PC-9 (cell line): ENCODE measurements at regions not wholly inside any gene's neighbourhood (a gene's known extent, or its start where the extent isn't known, plus 50 kb on each side); places are given as distances from the start of the nearest gene placed in this dataset.
A peak's percentile ranks its signal among the peaks of the same experiment; 100 is the strongest.

Experiments used
- BruUV-seq: library from RNA; stranded (reverse); fragments of 400-500 nt; replicated peaks from 2 replicates; lab custom pipeline; 2021; lab: Mats Ljungman, UMichigan
- CTCF ChIA-PET: fragments of 300-600 bp; sonication (Branson Sonifier 250); formaldehyde crosslinking; loops from one replicate; lab custom pipeline; 2022; ENCODE audit warnings: antibody characterized with exemption; lab: Charles Lee
- POLR2A ChIA-PET: fragments of 300-600 bp; sonication (Branson Sonifier 250); formaldehyde crosslinking; loops from one replicate; lab custom pipeline; 2022; ENCODE audit warnings: antibody characterized with exemption; ENCODE audit not compliant: unreplicated experiment; lab: Charles Lee
- DNase-seq, 2 experiments: peaks; one replicate each; pipeline versions ENCODE4 v3.0.0 to v3.0.0-alpha.2; 2015 to 2022; ENCODE audit warnings: mixed read lengths in 1 of 2
- H2AFZ ChIP-seq: fragments of 200-600 bp; sonication (generic); 2 replicates; pipeline ENCODE4 v1.8.1; 2017; ENCODE audit warnings: antibody characterized with exemption
- H3F3A ChIP-seq: fragments of 200-600 bp; sonication (generic); 2 replicates; pipeline ENCODE4 v1.8.1; 2017; ENCODE audit warnings: antibody characterized with exemption, mild to moderate bottlenecking, low read depth; ENCODE audit not compliant: insufficient read depth
- H3K27ac ChIP-seq: fragments of 200-600 bp; sonication (generic); 2 replicates; pipeline ENCODE4 v1.6.1; 2016; ENCODE audit warnings: mixed run types
- H3K27me3 ChIP-seq: fragments of 200-600 bp; sonication (generic); 2 replicates; pipeline ENCODE4 v1.6.1; 2016; ENCODE audit warnings: low read depth, mixed run types; ENCODE audit not compliant: insufficient read depth
- H3K36me3 ChIP-seq: fragments of 200-600 bp; sonication (generic); 2 replicates; pipeline ENCODE4 v1.6.1; 2016; ENCODE audit warnings: low read depth, mixed run types
- H3K4me1 ChIP-seq: fragments of 200-600 bp; sonication (generic); replicated peaks from 2 replicates; pipeline ENCODE4 v1.6.1; 2016; ENCODE audit warnings: mixed run types; ENCODE audit not compliant: insufficient read depth
- H3K4me2 ChIP-seq: fragments of 200-600 bp; sonication (generic); 2 replicates; pipeline ENCODE4 v1.6.1; 2017; ENCODE audit warnings: mixed run types
- H3K4me3 ChIP-seq: fragments of 200-600 bp; sonication (generic); 2 replicates; pipeline ENCODE4 v1.6.1; 2016; ENCODE audit warnings: mixed run types
- H3K79me2 ChIP-seq: fragments of 200-600 bp; sonication (generic); 2 replicates; pipeline ENCODE4 v1.6.1; 2017; ENCODE audit warnings: low read depth, mixed run types
- H3K9me2 ChIP-seq: fragments of 200-600 bp; sonication (generic); 2 replicates; pipeline ENCODE4 v1.8.1; 2017; ENCODE audit warnings: mild to moderate bottlenecking; ENCODE audit not compliant: insufficient read depth
- H3K9me3 ChIP-seq: fragments of 200-600 bp; sonication (generic); 2 replicates; pipeline ENCODE4 v1.8.1; 2016; ENCODE audit warnings: low read depth; ENCODE audit not compliant: insufficient read depth
- H4K20me1 ChIP-seq: fragments of 200-600 bp; sonication (generic); 2 replicates; pipeline ENCODE4 v1.8.1; 2017; ENCODE audit not compliant: insufficient read depth
- EZH2 ChIP-seq: fragments of 200-600 bp; sonication (generic); IDR thresholded peaks from 2 replicates; pipeline ENCODE4 v1.8.0; 2017; ENCODE audit warnings: antibody characterized with exemption, low read depth
- intact Hi-C: fragments of 100-400 bp; cut with micrococcal nuclease; formaldehyde crosslinking; loops from one replicate; pipeline ENCODE4 v1.10.0; 2022; ENCODE audit not compliant: unreplicated experiment
- TF ChIP-seq, protein P1 (sequence below): fragments of 200-600 bp; sonication (generic); conservative IDR thresholded peaks from 2 replicates; pipeline ENCODE4 v1.6.1; 2017; ENCODE audit warnings: mixed run types, antibody characterized with exemption, mild to moderate bottlenecking, moderate library complexity

- TF ChIP-seq, protein P1, sequence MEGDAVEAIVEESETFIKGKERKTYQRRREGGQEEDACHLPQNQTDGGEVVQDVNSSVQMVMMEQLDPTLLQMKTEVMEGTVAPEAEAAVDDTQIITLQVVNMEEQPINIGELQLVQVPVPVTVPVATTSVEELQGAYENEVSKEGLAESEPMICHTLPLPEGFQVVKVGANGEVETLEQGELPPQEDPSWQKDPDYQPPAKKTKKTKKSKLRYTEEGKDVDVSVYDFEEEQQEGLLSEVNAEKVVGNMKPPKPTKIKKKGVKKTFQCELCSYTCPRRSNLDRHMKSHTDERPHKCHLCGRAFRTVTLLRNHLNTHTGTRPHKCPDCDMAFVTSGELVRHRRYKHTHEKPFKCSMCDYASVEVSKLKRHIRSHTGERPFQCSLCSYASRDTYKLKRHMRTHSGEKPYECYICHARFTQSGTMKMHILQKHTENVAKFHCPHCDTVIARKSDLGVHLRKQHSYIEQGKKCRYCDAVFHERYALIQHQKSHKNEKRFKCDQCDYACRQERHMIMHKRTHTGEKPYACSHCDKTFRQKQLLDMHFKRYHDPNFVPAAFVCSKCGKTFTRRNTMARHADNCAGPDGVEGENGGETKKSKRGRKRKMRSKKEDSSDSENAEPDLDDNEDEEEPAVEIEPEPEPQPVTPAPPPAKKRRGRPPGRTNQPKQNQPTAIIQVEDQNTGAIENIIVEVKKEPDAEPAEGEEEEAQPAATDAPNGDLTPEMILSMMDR = no peak
- no peak for TF ChIP-seq EZH2
Measured at GRCh38 chr11:19429108-19429760, 188.5 kb upstream of the E2F8 start.

DNA sequence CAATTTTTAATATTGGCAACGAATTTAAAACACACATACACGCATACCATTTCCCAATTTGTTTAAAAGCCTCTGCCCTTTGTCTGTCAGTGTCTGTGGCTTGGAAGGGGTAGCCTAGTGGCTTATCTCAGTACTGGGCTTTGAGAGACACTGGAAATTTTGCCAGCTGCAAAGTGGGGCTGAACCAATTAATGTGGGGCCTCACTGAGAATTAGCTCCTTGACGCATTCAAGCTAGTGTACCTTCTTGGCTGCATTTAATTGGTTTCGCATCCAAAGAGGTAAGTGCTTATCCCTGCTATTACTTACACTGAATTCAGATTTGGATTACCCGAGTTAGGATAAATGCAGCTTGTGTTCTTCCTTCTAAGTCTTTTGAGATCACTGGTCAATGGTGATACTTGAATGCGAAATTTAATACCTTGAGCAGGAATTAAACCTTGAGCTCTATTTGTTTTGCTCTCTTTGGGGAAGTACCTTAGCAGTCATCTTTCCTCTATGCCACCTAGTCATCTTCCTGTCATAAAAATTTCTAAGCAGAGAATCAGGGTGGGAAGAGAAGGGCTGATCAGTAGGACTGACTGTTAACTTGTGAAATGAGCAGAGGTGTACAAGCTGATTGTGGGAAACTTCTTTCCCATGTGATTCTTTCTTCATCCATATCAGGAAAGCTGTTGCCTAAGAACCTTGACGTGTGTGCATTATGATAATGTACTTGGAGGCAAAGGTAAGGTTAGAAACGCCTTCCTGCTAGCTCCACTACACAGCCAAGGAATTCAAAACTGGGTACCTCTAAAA, 187.7 kb upstream of the E2F8 start:
- H3K9me2 ChIP-seq = no peaks in the 10 kb centered on the region
- peaks cover 50% of the 10 kb centered on the region for H3K4me1 ChIP-seq
- DNase-seq = peak in 1 of 2 experiments; percentile 92
- TF ChIP-seq EZH2 = no peak
- TF ChIP-seq, protein P1 = no peak; the same call in 1 of the 2 replicates
- H3F3A ChIP-seq = peaks cover 16% of the 10 kb centered on the region
- H3K4me3 ChIP-seq = no peak overlapping the region
- no peaks in the 10 kb centered on the region for H3K36me3 ChIP-seq
- peak overlapping the region; percentile 32 for H3K4me2 ChIP-seq
- intact Hi-C loops = no loop called here
- BruUV-seq = no TSS peak
- ChIA-PET CTCF (interaction anchor here (0.6 kb wide), 1 partner anchor 105 kb away, joined by 3 read pairs; no protein-coding TSS in a partner anchor), POLR2A (interaction anchor here (0.5 to 0.6 kb wide), 2 partner anchors 14 to 1324 kb away, joined by 3 read pairs; no protein-coding TSS in a partner anchor)
- peak overlapping the region; percentile 70 for H3K27ac ChIP-seq
- H3K27me3 ChIP-seq = no peaks in the 10 kb centered on the region
- H3K79me2 ChIP-seq = no peaks in the 10 kb centered on the region
- no peaks in the 10 kb centered on the region for H4K20me1 ChIP-seq
- no peak overlapping the region for H2AFZ ChIP-seq
- H3K9me3 ChIP-seq = no peaks in the 10 kb centered on the region

More at GRCh38 chr11:19429108-19429760, 188.5 kb upstream of the E2F8 start:
- intact Hi-C loops = no loop called here
- Histone ChIP-seq H3K4me1 (peaks cover 50% of the 10 kb centered on the region), H3K9me3 (no peaks in the 10 kb centered on the region), H3K9me2 (no peaks in the 10 kb centered on the region), H3K27ac (peak overlapping the region; percentile 70), H2AFZ (no peak overlapping the region), H3K36me3 (no peaks in the 10 kb centered on the region), H3K27me3 (no peaks in the 10 kb centered on the region), H4K20me1 (no peaks in the 10 kb centered on the region), H3K4me3 (no peak overlapping the region), H3K79me2 (no peaks in the 10 kb centered on the region), H3F3A (peaks cover 16% of the 10 kb centered on the region), H3K4me2 (peak overlapping the region; percentile 32)
- DNase-seq = no peak
- BruUV-seq = no TSS peak
- ChIA-PET CTCF (no interaction called here), POLR2A (interaction anchor here (0.5 to 0.6 kb wide), 2 partner anchors 13 to 1325 kb away, joined by 3 read pairs; no protein-coding TSS in a partner anchor)

GRCh38 chr11:19426756-19427403, 186.1 kb upstream of the E2F8 start:
- ChIA-PET POLR2A (interaction anchor here (0.6 kb wide), 1 partner anchor 1043 kb away, joined by 3 read pairs; no protein-coding TSS in a partner anchor), CTCF (no interaction called here)
- Histone ChIP-seq H3F3A (peaks cover 16% of the 10 kb centered on the region), H3K27me3 (no peaks in the 10 kb centered on the region), H2AFZ (no peak overlapping the region), H3K4me1 (peaks cover 35% of the 10 kb centered on the region), H3K36me3 (no peaks in the 10 kb centered on the region), H3K4me2 (no peak overlapping the region), H3K9me2 (no peaks in the 10 kb centered on the region), H3K27ac (no peak overlapping the region), H3K4me3 (no peak overlapping the region), H3K79me2 (no peaks in the 10 kb centered on the region), H4K20me1 (no peaks in the 10 kb centered on the region), H3K9me3 (no peaks in the 10 kb centered on the region)
- BruUV-seq = no TSS peak
- intact Hi-C loops = no loop called here
- no peak for DNase-seq
- TF ChIP-seq, protein P1 = no peak
- no peak for TF ChIP-seq EZH2
